ENCODE measurements at regions not wholly inside any gene's neighbourhood (a gene's known extent, or its start where the extent isn't known, plus 50 kb on each side); places are given as distances from the start of the nearest gene placed in this dataset.

GRCh38 chr3:188037965-188038581 is 115.9 kb upstream of the LPP start:
- TF ChIP-seq CTCF (IDR thresholded peaks at IDR 0.05) = no peak
- Histone ChIP-seq H3K27me3 (no peaks in the 10 kb centered on the region), H3K27ac (no peak overlapping the region), H3K9me3 (no peaks in the 10 kb centered on the region), H3K4me3 (no peak overlapping the region), H3K4me1 (peaks cover 0 to 20% (median 4%) of the 10 kb centered on the region in 4 donors), H3K36me3 (no peaks in the 10 kb centered on the region)
- DNase-seq = no peak
- intact Hi-C loops (cut with DNase I; ENCODE audit: low total_unique reads) = no loop called here

- Histone ChIP-seq H3K9me3 (no peaks in the 10 kb centered on the region), H3K27me3 (no peaks in the 10 kb centered on the region), H3K36me3 (no peaks in the 10 kb centered on the region), H3K4me3 (no peak overlapping the region), H3K27ac (no peak overlapping the region), H3K4me1 (peaks cover 0 to 19% (median 4%) of the 10 kb centered on the region in 4 donors)
- no peak for TF ChIP-seq CTCF (IDR thresholded peaks at IDR 0.05)
- DNase-seq = no peak
- intact Hi-C loops (cut with DNase I; ENCODE audit: low total_unique reads) = no loop called here
Measured at GRCh38 chr3:188041193-188041592, 112.8 kb upstream of the LPP start.

- H3K27ac ChIP-seq = no peak overlapping the region
- H3K27me3 ChIP-seq = no peaks in the 10 kb centered on the region
- intact Hi-C loops (cut with DNase I; ENCODE audit: low total_unique reads) = no loop called here
- no peaks in the 10 kb centered on the region for H3K9me3 ChIP-seq
- peaks cover 0 to 12% (median 2%) of the 10 kb centered on the region in 4 donors for H3K4me1 ChIP-seq
- no peak for TF ChIP-seq CTCF (IDR thresholded peaks at IDR 0.05)
- DNase-seq = no peak
- no peaks in the 10 kb centered on the region for H3K36me3 ChIP-seq
- no peak overlapping the region for H3K4me3 ChIP-seq
Measured at GRCh38 chr3:188041895-188042294, 112.1 kb upstream of the LPP start.

GRCh38 chr3:188042466-188042865 is 111.5 kb upstream of the LPP start:
- no peak for TF ChIP-seq CTCF (IDR thresholded peaks at IDR 0.05)
- intact Hi-C loops (cut with DNase I; ENCODE audit: low total_unique reads) = no loop called here

GRCh38 chr3:188043891-188044290 is 110.1 kb upstream of the LPP start:
- DNase-seq = no peak
- no peak for TF ChIP-seq CTCF (IDR thresholded peaks at IDR 0.05)
- H3K27me3 ChIP-seq = no peaks in the 10 kb centered on the region
- no peak overlapping the region for H3K4me3 ChIP-seq
- H3K4me1 ChIP-seq = no peaks in the 10 kb centered on the region
- H3K27ac ChIP-seq = no peak overlapping the region
- intact Hi-C loops (cut with DNase I; ENCODE audit: low total_unique reads) = no loop called here
- H3K9me3 ChIP-seq = no peaks in the 10 kb centered on the region
- H3K36me3 ChIP-seq = no peaks in the 10 kb centered on the region

More at GRCh38 chr3:188042466-188042865, 111.5 kb upstream of the LPP start:
- DNase-seq = no peak
- Histone ChIP-seq H3K27ac (no peak overlapping the region), H3K4me1 (peaks cover 0 to 6% (median 0%) of the 10 kb centered on the region in 4 donors), H3K4me3 (no peak overlapping the region), H3K9me3 (no peaks in the 10 kb centered on the region), H3K36me3 (no peaks in the 10 kb centered on the region), H3K27me3 (no peaks in the 10 kb centered on the region)
